ENCODE measurements at regions not wholly inside any gene's neighbourhood (a gene's known extent, or its start where the extent isn't known, plus 50 kb on each side); places are given as distances from the start of the nearest gene placed in this dataset.

GRCh38 chr5:85345818-85346217, 961.1 kb upstream of the EDIL3 start:
- TF ChIP-seq POLR2A (IDR thresholded peaks at IDR 0.05; ENCODE audit: low read length) = no peak
- no peak for TF ChIP-seq GATA1 (IDR thresholded peaks at IDR 0.05; ENCODE audit: low read depth, low read length)

Measured in erythroblast (primary cell).